ENCODE measurements at regions not wholly inside any gene's neighbourhood (a gene's known extent, or its start where the extent isn't known, plus 50 kb on each side); places are given as distances from the start of the nearest gene placed in this dataset.

DNA sequence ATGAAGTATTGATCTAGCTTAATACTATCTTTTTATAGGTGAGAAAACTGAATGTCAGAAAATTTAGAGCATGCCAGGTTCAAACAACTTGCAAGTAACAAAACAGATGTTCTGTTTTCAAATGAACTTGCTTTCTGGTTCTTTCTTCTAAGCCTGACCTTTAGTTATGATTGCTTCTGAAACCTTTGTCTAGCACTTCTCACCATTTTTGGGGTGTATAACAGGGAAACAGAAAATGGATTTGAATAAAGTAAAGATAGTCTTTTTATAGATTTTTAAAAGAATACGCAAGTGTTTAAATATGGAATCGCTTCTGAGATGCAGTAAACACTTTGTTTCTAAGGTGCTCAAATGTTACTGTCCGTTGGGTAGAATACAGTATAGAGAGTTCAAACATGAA, 687.2 kb upstream of the CPEB2 start:
- in situ Hi-C loops (cut with MboI; ENCODE audit: low pct_unique_long_range_greater_than_20kb, low sequenced_read_pairs, unreplicated experiment): no loop called here
- TF ChIP-seq, protein P1, sequence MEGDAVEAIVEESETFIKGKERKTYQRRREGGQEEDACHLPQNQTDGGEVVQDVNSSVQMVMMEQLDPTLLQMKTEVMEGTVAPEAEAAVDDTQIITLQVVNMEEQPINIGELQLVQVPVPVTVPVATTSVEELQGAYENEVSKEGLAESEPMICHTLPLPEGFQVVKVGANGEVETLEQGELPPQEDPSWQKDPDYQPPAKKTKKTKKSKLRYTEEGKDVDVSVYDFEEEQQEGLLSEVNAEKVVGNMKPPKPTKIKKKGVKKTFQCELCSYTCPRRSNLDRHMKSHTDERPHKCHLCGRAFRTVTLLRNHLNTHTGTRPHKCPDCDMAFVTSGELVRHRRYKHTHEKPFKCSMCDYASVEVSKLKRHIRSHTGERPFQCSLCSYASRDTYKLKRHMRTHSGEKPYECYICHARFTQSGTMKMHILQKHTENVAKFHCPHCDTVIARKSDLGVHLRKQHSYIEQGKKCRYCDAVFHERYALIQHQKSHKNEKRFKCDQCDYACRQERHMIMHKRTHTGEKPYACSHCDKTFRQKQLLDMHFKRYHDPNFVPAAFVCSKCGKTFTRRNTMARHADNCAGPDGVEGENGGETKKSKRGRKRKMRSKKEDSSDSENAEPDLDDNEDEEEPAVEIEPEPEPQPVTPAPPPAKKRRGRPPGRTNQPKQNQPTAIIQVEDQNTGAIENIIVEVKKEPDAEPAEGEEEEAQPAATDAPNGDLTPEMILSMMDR (IDR thresholded peaks at IDR 0.05; ENCODE audit: extremely low read depth, insufficient read depth, missing control alignments): no peak
- no peak for DNase-seq (ENCODE audit: low spot score)

DNA sequence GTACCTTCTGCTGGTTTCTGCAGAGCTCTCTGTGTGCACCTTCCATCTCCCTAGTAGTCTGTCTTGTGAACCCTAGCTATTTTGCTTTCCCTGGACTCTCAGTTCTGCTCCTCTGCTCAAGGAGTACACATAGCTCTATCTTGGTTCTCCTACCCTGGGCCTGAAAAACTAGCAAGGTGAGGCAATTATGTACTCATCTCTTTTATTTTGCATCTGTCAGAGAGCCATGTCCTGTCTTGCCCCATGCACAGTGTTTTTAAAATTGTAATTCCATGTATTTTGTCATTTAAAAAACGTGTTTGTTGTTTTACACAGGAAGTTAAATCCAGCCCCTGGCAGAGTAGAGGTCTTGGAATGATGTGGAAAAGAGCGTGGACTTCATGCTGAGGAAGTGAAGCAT, 684.9 kb upstream of the CPEB2 start:
- DNase-seq (ENCODE audit: low spot score): no peak
- TF ChIP-seq, protein P1 (IDR thresholded peaks at IDR 0.05; ENCODE audit: extremely low read depth, insufficient read depth, missing control alignments): no peak
- in situ Hi-C loops (cut with MboI; ENCODE audit: low pct_unique_long_range_greater_than_20kb, low sequenced_read_pairs, unreplicated experiment): no loop called here

- no peak for DNase-seq (ENCODE audit: low spot score)
- TF ChIP-seq, protein P1 (IDR thresholded peaks at IDR 0.05; ENCODE audit: extremely low read depth, insufficient read depth, missing control alignments): no peak
- in situ Hi-C loops (cut with MboI; ENCODE audit: low pct_unique_long_range_greater_than_20kb, low sequenced_read_pairs, unreplicated experiment): no loop called here
Observed at GRCh38 chr4:14318671-14319070, 683.6 kb upstream of the CPEB2 start.

DNA sequence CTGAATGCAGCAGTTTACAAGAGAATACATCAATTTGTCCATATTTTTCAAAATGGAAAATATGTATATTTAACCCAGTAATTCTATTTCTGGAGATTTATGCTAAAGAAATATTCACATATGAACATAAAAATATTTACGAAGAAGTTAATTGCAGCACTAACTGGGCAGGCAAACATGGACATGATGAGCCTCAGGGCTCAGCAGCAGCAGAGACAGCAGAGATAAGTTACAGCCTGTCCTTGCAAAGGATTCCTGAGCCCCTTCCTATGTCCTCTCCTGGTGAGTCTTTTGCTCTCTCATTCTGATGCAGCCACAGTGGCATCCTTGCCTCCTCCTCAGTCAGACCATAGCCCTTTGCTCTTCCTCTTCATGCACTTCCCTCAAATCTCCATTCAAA, 680.6 kb upstream of the CPEB2 start:
- no peak for DNase-seq (ENCODE audit: low spot score)
- TF ChIP-seq, protein P1 (IDR thresholded peaks at IDR 0.05; ENCODE audit: extremely low read depth, insufficient read depth, missing control alignments): no peak
- in situ Hi-C loops (cut with MboI; ENCODE audit: low pct_unique_long_range_greater_than_20kb, low sequenced_read_pairs, unreplicated experiment): no loop called here

DNA sequence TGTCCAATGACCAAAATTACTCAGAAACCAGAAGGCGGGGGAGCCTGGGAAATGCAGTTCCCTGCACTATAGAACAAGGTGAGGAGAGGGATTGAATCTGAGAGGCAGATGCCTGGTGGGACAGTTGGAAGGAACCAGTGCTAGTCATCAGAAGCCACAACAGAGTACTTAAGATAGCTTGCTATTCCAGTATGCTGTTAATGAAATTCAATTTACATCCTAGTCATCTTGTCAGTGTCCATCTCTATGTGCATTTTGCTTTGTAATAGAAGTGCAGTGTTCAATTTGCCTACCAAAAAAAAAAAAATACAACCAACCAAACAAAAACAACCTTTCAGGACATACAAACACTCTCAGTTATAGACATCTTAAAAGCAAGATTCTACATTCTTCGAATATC, 679.1 kb upstream of the CPEB2 start:
- DNase-seq (ENCODE audit: low spot score): no peak
- in situ Hi-C loops (cut with MboI; ENCODE audit: low pct_unique_long_range_greater_than_20kb, low sequenced_read_pairs, unreplicated experiment): no loop called here
- TF ChIP-seq, protein P1 (IDR thresholded peaks at IDR 0.05; ENCODE audit: extremely low read depth, insufficient read depth, missing control alignments): no peak

DNA sequence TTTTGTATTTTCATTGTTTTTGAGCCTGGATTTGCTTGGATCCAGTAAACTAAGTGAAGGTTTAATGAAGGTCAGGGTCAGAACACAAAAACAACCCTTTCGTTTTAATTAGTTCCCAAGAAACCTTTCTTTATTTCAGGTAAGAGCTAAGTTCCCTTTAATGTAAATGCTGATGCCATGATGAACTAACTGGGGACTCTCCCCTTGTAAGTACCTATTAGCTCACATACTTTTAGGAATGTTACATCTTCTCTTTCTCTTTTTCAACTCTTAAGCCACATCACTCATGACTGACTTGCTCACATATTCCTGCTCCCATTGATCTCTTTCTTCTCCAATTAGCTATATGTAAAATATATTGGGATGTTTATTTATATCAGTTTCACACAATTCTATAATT, 673.1 kb upstream of the CPEB2 start:
- DNase-seq (ENCODE audit: low spot score): no peak
- TF ChIP-seq, protein P1 (IDR thresholded peaks at IDR 0.05; ENCODE audit: extremely low read depth, insufficient read depth, missing control alignments): no peak
- in situ Hi-C loops (cut with MboI; ENCODE audit: low pct_unique_long_range_greater_than_20kb, low sequenced_read_pairs, unreplicated experiment): no loop called here

GRCh38 chr4:14333616-14334015, 668.7 kb upstream of the CPEB2 start:
- TF ChIP-seq, protein P1 (IDR thresholded peaks at IDR 0.05; ENCODE audit: extremely low read depth, insufficient read depth, missing control alignments): no peak
- no peak for DNase-seq (ENCODE audit: low spot score)
- in situ Hi-C loops (cut with MboI; ENCODE audit: low pct_unique_long_range_greater_than_20kb, low sequenced_read_pairs, unreplicated experiment): no loop called here
